Stimulated activated CD4-positive, alpha-beta T cell treated with anti-CD3 and anti-CD28 coated beads, Interleukin-12 subunit alpha, Interleukin-12 subunit beta, amount 100 ng/mL, for 48 hours (primary cell): ENCODE measurements at regions not wholly inside any gene's neighbourhood (a gene's known extent, or its start where the extent isn't known, plus 50 kb on each side); places are given as distances from the start of the nearest gene placed in this dataset.
"Not testable (repeated sequence)": the region's sequence is repeated elsewhere in the genome, so short reads cannot be mapped to it uniquely, and the experiment has no call there.

ENCODE experiments used
- DNase-seq, 3 donors: peaks; one replicate each; pipeline ENCODE4 v3.0.0-alpha.2; 2020; ENCODE audit warnings: low read depth in 2 of 3, low spot score in 1 of 3

DNA sequence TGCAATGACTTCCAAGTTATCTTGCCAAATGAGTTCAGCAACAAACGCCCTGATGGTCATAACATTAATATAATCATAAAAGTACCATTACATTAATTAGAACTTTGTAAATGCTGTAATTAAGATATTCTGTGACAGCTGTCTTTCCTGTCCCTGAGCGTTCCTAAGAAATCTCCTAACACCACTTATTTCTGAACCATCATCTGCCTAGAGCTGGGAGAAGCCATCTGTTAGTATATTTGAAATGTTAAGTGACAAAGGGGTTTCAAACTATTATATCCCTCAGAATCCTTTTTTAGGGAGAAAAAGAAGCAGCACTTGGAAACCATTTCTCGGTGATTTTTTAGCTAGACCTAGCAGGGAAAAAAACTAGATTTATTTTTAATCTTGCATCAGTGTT, 657.5 kb downstream of the FAM181B start:
- DNase-seq: no peak

DNA sequence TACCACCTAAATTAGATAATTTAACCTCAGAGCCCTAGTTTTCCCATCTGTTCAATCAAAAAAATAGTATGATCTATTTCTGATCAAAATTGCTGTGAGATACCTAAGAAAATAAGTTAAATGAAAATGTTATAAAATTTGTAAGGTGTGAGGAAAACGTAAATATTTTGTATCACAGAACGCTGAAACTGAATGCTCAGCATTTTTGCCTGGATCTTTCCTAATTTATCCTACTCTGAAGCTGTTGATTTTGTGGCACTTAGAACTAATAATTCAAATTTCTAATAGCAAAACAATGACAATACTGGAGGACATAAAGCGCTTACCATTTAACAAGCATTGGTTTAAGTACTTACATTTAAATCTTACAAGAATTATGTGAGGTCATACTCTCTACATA, 674.2 kb downstream of the FAM181B start:
- DNase-seq: no peak

DNA sequence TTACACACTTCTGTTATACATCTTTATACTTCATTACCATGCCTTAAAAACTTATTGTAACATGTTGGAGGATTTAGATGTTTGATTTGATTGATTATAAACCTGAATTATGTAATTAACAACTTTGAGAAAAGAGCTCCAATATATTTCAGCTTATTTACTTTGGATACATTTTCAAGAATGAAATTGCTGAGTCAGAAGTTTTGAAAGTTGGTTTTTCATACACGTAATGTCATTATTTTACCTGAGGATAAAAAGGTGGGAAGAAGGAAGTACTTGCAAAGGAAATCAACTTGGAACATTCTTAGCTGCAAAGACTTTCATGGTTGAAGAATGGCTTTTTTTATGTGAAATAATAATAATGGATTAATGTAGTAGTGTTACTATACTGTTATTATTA, 677.2 kb downstream of the FAM181B start:
- no peak for DNase-seq

DNA sequence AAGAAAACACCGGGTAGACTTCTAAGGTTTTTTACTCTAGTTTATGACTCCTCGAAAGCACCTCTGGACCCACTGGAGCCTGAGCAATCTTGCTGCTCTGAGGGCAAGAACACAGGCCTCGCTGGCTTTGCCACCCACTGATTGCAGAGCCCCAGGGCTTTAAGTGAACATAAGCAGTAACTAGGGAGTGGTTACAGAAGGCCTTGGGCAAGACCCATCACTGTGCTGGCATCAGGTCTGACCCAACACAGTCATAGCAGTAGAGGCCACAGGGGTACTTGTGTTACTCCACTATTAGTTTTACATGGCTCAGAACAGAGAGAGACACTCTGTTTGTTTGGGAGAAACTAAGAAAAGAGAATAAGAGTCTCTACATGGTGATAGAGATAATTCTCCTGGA, 684.5 kb downstream of the FAM181B start:
- DNase-seq: no peak

DNA sequence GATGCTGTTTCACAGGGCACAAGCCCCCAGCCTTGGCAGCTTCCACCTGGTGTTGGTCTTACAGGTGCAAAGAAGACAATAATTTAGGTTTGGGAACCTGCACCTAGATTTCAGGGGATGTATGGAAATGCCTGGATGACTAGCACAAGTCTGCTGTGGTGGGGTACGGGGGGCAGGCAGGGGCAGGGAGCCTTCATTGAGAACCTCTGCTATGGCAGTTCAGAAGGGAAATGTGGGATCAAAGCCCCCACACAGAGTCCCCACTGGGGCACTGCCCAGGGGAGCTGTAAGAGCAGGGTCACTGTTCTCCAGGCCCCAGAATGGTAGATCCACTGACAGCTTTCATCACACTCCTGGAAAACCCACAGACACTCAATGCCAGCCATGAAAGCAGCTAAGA, 686.5 kb downstream of the FAM181B start:
- no peak for DNase-seq

DNA sequence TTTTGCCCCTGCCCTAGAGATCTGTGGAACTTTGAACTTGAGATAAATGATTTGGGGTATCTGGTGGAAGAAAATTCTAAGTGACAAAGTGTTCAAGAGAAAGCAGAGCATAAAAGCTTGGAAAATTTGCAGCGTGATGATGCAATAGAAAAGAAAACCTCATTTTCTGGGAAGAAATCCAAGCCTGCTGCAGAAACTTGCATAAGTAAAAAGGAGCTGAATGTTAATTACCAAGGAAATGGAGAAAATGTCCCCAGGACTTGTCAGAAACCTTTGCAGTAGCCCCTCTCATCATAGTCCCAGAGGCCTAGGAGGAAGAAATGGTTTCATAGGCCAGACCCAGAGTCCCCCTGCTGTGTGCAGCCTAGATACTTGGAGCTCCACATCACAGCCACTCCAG, 686.9 kb downstream of the FAM181B start:
- no peak for DNase-seq

DNA sequence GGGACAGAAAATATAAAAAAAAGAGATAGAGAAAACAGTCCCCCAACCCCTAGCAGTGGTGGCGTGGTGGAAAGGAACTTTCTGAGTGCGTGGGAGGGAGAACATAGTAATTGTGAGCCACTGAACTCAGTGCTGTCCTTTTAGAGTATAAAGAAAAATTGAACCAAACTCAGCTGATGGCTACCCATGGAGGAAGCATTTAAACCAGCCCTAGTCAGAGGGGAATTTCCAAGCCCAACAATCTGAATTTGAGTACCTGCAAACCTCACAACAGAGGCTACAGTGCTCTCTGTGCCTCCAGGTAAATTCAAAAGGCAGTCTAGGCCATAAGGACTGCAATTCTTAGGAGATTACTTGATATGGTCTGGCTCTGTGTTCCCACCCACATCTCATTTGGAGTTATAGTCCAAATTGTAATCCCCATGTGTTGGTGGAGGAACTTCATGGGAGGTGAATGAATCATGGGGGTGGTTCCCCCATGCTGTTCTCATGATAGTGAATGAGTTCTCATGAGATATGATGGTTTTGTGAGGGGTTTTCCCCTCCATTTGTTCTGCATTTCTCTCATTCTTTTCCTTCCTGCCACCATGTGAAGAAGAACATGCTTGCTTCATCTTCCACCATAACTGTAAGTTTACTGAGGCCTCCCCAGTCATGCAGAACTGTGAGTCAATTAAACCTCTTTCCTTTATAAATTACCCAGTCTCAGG, 687.8 kb downstream of the FAM181B start:
- no peak for DNase-seq

DNA sequence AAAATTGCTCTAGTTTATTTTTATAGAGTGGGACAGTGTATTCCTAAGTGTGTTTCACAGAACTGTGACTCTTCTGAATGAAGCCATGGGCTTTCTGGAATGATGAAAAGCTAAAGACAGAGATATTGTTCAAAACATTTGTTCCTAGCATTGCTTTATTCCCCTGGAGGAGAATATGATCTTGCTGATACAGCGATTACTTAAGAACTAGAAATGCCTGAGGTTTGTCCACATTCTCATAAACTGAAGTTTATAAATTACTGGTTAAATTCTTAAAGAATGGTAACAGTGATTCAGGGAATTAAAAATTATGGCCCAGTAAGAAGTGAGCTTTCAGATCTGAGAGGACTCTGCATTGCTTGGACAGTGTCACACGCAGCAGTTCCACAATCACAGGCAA, 690.3 kb downstream of the FAM181B start:
- no peak for DNase-seq

DNA sequence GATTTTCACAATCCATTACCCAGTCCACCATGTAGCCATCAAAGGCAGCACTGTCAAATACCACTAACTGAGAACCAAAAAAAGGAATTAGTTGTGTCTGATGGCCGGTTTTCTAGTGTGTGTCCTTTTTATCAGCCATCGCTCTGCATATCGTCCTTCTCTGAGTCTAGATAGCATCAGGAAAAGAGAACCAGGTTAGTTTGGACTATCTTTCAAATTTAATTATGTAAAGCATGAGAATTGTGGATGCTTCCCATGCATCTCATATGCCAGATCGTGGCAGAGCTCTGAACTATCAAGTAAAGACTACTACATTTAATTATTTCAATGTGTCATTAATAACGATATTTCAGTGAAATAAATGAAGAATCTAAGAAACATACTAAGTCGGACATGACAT, 691.9 kb downstream of the FAM181B start:
- DNase-seq: no peak

DNA sequence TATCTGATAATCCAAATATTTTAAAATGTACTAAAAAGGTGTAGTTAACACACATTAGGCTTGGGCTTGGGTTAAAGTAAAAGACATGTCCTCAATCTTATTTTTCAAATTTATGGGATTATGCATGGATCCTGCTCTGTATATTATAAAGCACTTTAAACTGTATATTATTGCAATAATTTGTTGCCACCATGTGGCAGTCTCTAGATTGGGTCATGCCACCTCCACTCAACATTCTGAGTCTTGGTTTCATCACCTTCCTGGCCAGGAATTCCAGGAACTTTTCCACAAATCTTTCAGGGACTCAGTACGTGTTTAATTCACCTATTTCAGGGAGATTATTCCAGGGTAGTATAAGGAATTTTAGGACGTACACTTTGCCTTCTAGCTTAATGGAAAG, 695.5 kb downstream of the FAM181B start:
- DNase-seq: no peak

DNA sequence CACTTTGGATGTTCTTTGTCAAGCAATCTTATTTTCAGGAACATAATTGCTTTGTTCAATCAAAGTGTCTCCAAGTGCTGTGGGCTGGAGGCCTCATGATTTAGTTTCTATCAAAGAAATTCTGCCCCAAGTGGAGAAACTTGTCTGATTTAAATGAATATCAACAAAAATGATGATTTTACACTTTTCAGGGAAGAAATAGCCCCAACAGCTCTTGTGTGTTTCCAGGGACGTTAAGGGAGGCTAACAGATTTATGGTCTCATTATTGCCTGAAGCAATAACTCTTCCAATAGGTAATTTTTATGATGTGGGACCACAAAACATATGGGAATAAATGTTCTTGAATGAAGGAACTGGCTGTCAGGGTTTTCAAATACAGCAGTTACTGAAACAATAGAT, 699.1 kb downstream of the FAM181B start:
- DNase-seq: no peak

DNA sequence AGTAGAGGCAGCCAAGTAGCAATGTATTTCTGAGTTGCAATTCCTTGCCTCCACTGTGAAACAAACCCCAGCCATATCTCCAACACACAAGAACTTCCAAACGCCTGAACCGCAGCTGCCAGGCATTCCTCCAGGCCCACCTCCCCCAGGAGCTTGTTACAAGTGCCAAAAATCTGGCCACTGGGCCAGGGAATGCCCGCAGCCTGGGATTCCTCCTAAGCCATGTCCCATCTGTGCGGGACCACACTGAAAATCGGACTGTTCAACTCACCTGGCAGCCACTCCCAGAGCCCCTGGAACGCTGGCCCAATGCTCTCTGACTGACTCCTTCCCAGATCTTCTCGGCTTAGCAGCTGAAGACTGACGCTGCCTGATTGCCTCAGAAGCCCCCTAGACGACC, 706.3 kb downstream of the FAM181B start:
- not testable (repeated sequence) for DNase-seq

DNA sequence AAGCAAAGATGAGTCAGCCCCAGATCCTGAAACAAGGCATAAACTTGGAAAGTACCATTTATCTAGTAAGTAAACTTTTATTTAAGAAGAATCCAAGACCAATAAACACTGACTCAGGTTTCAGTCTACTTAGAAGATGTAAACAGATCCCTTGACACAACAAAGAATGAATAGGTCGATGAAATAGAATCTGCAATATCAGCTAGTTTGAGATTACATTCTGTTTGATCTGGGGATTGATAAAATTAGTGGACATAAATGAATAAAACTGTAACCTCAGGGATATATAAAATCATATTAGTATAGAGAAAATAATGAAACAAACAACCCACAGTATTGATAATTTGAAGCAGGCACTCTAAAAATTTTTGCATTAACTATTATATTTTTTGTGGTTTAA, 708.9 kb downstream of the FAM181B start:
- DNase-seq: no peak

DNA sequence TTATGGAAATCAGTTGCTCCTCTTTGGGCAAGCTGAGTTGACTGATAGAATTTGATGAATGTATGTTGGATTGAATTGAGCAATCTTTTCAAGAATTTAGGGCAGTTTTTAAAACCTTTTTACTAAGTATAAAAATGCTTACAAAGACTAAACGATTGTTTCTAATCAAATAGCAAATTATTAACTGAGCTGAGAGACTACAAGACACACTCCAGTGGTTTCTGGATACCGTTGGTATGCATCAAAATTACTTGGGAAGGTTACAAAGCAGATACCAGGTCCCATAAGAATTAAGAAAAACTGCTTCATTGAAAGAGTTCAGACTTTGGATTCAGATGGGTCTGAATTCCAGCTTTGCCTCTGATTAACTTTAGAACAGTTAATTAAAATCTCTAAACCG, 721.4 kb downstream of the FAM181B start:
- no peak for DNase-seq

DNA sequence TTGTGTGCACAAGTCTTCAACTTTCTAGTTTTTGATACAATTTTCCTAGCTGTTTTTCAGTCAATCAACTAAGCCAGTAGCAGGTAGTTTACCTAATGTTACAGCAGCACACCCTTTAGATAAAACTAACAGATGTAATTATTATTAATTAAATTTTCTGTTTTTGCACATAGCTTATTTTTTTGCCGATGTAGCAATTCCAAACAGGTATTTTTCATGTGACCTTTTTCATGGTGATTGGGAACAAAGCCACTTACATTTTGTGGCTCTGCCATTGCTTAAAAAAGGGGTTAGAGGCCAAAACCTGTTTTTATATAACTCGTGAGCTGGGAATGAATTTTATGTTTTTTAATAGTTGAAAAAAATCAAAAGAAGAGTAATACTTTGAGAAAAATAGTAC, 724.5 kb downstream of the FAM181B start:
- DNase-seq: no peak

DNA sequence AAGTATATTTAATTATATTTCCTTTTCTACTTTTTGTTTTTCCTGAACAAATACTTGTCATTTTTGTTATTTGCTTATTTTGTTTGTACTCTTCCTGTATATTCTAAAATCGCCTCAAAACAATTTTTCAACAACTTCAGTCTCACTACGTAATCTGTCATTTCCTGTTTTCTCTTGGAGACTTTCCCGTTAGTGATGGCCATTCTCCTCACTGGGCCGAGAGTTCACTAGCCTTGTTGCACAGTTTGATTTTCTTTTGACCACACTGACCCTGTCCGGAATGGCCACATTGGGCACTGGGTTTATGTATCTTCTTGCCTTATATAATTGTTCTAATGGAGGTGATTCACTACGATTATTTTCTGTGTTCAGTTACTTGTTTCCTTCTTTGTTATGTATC, 726.1 kb downstream of the FAM181B start:
- DNase-seq: no peak

DNA sequence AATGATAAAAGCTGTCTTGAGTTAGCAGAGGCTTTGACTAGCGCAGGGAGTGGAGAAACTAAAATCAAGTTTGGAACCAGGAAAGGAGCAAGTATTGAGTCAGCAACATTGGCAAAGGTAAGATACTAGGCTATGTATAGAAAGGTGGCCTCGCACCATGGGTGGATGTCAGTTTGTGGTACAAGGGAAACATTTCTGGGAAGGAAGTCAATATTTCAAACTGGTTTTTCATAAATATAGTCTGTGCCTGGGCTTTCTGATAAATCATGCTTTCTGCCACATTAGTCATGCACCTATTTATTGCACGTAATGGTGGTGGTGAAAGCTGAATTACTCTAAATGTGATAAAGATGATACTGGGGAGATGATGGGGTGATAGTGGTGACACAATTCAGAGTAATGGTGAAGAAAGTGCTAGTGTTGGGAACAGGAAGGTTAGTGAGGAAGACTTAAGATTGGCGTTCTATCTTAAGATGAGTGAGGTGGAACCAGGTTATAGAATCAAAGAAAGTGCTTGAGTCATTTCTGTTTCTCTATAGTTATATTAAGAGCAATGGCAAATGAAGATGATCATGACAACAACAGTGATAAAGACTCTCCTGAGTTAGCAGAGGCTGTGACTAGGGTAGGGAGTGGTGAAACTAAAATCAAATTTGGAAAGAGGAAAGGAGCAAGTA, 729.0 kb downstream of the FAM181B start:
- DNase-seq: peak in 1 of 3 donors; percentile 11

DNA sequence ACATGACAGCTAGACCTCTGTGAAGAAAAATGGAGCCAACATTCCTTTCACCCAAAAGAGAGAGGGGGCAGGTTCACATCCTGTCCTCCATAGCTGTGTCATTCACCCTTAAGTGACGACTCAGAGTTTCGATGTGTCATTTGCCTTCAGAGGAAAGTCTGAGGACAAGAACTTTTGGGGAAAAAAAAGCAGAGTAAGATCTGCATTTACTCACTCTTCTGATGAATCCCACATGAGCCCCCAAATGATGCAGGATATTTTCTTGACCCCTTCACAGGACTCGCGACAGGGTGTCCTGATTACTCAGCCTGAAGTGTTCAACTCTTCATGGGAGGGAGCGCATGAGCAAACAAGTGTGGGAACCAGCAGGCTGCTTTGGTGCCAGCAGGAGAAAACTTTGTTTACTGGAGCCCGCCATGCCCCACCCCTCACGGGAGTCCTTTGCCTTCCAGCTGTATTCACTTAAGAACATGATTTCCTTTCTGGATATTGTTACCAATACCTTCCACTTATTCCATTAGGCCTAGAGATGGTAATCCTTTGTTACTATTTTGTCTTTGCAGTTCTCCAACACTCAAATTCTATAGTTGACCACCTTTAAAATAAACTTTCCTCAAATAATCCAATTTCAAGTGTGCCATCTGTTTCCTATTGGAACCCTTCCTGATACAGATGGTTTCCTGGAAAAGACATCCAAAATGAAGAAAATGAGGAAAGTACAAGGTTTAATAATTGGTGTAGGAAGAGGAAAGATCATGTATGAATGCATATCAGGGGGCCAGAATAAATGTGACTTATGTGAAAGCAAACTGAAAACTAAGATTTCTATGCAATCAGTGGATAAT, 729.8 kb downstream of the FAM181B start:
- peak in 2 of 3 donors; percentile 2 to 12 for DNase-seq

DNA sequence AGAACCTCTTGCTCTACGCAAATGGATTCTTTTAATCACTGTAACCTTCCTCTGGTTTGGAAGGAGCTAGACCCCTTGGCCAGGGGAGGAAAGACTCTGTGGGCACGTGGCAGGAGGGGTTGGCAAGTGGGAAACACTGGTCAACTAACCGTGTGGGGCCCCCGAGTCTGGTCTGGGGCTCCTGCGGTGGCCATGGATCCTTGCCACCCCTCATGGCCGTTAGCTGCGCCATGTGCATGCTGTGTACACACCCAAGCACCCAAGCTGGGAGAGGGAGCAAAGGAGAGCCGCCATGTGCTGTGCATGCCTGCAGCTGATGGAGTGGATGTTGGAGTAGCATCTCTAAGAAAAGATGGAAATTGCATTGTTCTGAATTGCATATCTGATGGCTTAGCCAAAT, 730.6 kb downstream of the FAM181B start:
- no peak for DNase-seq

DNA sequence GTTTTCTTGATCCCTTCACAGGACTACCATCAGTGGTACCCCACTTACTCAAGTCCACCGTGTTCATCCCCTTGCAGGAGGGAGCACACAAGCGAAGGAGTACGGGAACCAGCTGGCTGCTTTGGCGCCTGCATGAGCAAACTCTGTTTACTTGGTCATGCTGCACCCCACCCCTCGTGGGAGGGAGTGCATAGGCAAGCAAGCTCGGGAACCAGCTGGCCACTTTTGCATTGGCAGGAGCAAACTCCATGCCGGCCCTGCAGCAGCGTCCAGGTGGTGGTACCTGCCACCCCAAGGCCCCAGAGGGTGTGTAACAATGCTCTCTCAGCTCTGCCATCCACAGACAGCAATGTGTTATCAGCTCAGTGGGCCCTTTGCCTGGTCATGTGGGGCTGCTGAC, 737.8 kb downstream of the FAM181B start:
- DNase-seq: no peak

DNA sequence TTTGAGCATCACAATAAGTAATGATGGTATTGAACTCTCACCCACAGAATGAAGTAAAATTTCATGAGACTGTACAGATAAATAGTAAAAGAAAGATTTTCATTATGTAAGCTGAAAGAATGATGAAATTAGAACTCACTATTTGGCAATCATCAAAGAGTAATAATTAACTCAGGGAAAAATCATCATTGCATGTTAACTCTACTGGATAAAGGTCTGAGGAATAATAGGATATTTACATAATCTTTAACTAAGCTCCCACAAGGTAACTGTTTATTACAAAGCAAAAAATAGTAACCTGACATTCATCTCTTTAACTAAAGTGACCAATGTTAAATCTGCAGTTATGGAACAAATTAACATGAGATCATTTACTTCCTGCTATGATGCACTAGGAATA, 739.9 kb downstream of the FAM181B start:
- DNase-seq: no peak
